ENCODE measurements at regions not wholly inside any gene's neighbourhood (a gene's known extent, or its start where the extent isn't known, plus 50 kb on each side); places are given as distances from the start of the nearest gene placed in this dataset.

DNA sequence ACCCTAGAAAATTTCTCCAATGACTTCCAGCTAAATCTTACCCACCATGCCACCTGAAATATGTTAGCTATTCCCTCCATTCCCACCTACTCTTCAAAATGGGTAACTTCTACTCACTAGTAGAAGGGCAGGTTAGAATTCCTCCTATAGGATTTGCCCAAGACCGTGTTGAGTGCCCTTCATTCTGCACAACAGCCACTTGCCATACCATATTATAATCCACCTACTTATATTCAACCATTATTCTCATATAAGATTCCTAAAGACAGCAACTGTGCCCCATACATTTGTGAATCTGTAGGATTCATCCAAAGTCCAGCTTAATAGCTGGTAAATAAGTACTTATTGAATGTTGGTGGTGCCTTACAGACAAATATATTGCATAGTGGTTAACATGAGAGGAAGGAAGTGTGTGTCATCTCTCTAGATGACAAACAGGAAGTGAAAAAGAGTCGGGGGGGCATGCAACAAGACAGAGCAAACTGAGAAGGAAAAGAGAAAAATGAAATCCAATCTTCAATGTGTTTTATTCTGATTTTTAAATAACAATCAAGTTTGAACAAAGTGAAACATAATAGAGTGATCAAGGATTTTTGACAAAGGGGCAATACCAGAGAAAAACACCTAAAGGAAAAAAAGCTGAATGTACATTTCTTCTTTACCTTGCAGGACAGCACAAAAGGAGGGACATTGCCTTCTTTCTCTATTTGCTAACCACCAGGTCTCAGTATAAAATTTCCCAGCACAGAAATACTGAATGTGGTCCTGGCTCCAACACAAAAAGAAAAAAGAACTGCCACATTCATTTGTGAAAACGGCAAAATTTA, 389.3 kb upstream of the USP15 start:
- peak overlapping the region in 2 of 4 donors; percentile 4 to 54 for H3K27ac ChIP-seq
- WGBS, 2 donors = 64 to 69% methylated on average over 3 of the region's 3 CpGs

GRCh38 chr12:61871485-61871810, 388.8 kb upstream of the USP15 start:
- Histone ChIP-seq H3K27ac (peak overlapping the region in 2 of 4 donors; percentile 4 to 54), H3K27me3 (no peaks in the 10 kb centered on the region), H3K4me3 (no peak overlapping the region), H3K4me1 (peaks cover 0 to 3% (median 0%) of the 10 kb centered on the region in 4 donors), H3K36me3 (no peaks in the 10 kb centered on the region), H3K9me3 (no peaks in the 10 kb centered on the region)
- WGBS, 2 donors = 67 to 77% methylated on average over 5 of the region's 5 CpGs
- ATAC-seq (ENCODE audit: low FRiP score in 2 of 2) = peak in 1 of 2 donors; percentile 67
- TF ChIP-seq CTCF (IDR thresholded peaks at IDR 0.05) (no peak), POLR2A (IDR thresholded peaks at IDR 0.05) (no peak), EP300 (IDR thresholded peaks at IDR 0.05) (no peak), POLR2AphosphoS5 (IDR thresholded peaks at IDR 0.05) (no peak)
- DNase-seq = no peak

More for the DNA sequence above, 389.3 kb upstream of the USP15 start:
- no peak for DNase-seq
- Histone ChIP-seq H3K9me3 (no peaks in the 10 kb centered on the region), H3K27me3 (no peaks in the 10 kb centered on the region), H3K36me3 (no peaks in the 10 kb centered on the region), H3K4me3 (no peak overlapping the region), H3K4me1 (peaks cover 0 to 3% (median 0%) of the 10 kb centered on the region in 4 donors)
- peak in 1 of 2 donors; percentile 78 for ATAC-seq (ENCODE audit: low FRiP score in 2 of 2)
- TF ChIP-seq CTCF (IDR thresholded peaks at IDR 0.05) (no peak), POLR2AphosphoS5 (IDR thresholded peaks at IDR 0.05) (no peak)

DNA sequence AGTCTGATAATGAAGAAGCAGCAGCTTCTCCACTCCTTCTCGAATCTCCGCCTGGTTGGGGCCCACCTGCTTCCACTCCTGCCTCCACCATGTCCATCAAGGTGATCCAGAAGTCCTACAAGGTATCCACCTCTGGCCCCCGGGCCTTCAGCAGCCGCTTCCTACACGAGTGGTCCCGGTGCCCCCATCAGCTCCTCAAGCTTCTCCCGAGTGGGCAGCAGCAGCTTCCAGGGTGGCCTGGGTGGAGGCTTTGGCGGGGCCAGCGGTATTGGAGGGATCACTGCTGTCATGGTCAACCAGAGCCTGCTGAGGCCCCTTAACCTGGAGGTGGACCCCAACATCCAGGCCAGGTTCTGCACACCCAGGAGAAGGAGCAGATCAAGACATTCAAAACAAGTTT, 381.0 kb upstream of the USP15 start:
- 86 to 91% methylated on average over 7 to 9 of the region's 9 CpGs for WGBS, 2 donors
- ATAC-seq (ENCODE audit: low FRiP score in 2 of 2) (no peak), DNase-seq (peak in 1 of 2 donors; percentile 44)
- no peak overlapping the region for H3K27ac ChIP-seq
- H3K4me3 ChIP-seq = no peak overlapping the region
- H3K9me3 ChIP-seq = no peaks in the 10 kb centered on the region
- H3K36me3 ChIP-seq = no peaks in the 10 kb centered on the region
- TF ChIP-seq CTCF (IDR thresholded peaks at IDR 0.05) = no peak
- TF ChIP-seq POLR2AphosphoS5 (IDR thresholded peaks at IDR 0.05) = no peak
- TF ChIP-seq POLR2A (IDR thresholded peaks at IDR 0.05) = no peak
- no peak for TF ChIP-seq EP300 (IDR thresholded peaks at IDR 0.05)
- no peaks in the 10 kb centered on the region for H3K4me1 ChIP-seq
- no peaks in the 10 kb centered on the region for H3K27me3 ChIP-seq

DNA sequence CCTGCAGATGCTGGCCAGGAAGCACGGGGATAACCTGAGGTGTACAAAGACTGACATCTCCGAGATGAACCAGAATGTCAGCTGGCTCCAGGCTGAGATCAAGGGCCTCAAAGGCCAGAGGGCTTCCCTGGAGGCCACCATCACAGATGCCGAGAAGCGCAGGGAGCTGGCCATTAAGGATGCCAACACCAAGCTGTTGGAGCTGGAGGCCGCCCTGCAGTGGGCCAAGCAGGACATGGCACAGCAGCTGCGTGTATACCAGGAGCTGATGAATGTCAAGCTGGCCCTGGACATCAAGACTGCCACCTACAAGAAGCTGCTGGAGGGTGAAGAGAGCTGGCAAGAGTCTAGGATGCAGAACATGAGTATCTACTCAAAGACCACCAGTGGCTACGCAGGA, 380.0 kb upstream of the USP15 start:
- WGBS, 2 donors = 85 to 87% methylated on average over 6 to 7 of the region's 7 CpGs

More for the DNA sequence above, 380.0 kb upstream of the USP15 start:
- Histone ChIP-seq H3K36me3 (no peaks in the 10 kb centered on the region), H3K9me3 (no peaks in the 10 kb centered on the region), H3K27me3 (no peaks in the 10 kb centered on the region), H3K4me1 (no peaks in the 10 kb centered on the region), H3K27ac (no peak overlapping the region), H3K4me3 (no peak overlapping the region)
- ATAC-seq (ENCODE audit: low FRiP score in 2 of 2) (no peak), DNase-seq (peak in 1 of 2 donors; percentile 24)
- TF ChIP-seq EP300 (IDR thresholded peaks at IDR 0.05) (no peak), POLR2AphosphoS5 (IDR thresholded peaks at IDR 0.05) (no peak), CTCF (IDR thresholded peaks at IDR 0.05) (no peak)
